ENCODE measurements at regions not wholly inside any gene's neighbourhood (a gene's known extent, or its start where the extent isn't known, plus 50 kb on each side); places are given as distances from the start of the nearest gene placed in this dataset.

GRCh38 chr2:12363569-12363968, 353.2 kb upstream of the TRIB2 start:
- no peak overlapping the region for H3K4me3 ChIP-seq (ENCODE audit: low read depth in 1 of 2, low read length in 2 of 2)
- H4K20me1 ChIP-seq (ENCODE audit: insufficient read depth, low read length), result no peaks in the 10 kb centered on the region
- no peak overlapping the region for H2AFZ ChIP-seq (ENCODE audit: low read depth, low read length)
- no peaks in the 10 kb centered on the region for H3K79me2 ChIP-seq (ENCODE audit: insufficient read depth, low read length)
- H3K9me3 ChIP-seq (ENCODE audit: insufficient read depth, low read length, severe bottlenecking), result peaks cover 3% of the 10 kb centered on the region
- TF ChIP-seq EZH2 (IDR thresholded peaks at IDR 0.05; ENCODE audit: borderline replicate concordance, low read depth, low read length, severe bottlenecking), result no peak
- TF ChIP-seq, protein P1, sequence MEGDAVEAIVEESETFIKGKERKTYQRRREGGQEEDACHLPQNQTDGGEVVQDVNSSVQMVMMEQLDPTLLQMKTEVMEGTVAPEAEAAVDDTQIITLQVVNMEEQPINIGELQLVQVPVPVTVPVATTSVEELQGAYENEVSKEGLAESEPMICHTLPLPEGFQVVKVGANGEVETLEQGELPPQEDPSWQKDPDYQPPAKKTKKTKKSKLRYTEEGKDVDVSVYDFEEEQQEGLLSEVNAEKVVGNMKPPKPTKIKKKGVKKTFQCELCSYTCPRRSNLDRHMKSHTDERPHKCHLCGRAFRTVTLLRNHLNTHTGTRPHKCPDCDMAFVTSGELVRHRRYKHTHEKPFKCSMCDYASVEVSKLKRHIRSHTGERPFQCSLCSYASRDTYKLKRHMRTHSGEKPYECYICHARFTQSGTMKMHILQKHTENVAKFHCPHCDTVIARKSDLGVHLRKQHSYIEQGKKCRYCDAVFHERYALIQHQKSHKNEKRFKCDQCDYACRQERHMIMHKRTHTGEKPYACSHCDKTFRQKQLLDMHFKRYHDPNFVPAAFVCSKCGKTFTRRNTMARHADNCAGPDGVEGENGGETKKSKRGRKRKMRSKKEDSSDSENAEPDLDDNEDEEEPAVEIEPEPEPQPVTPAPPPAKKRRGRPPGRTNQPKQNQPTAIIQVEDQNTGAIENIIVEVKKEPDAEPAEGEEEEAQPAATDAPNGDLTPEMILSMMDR (IDR thresholded peaks at IDR 0.05; ENCODE audit: borderline replicate concordance, extremely low read depth, low read length, poor library complexity, severe bottlenecking), result no peak
- H3K9ac ChIP-seq (ENCODE audit: low read depth, low read length), result no peak overlapping the region
- no peaks in the 10 kb centered on the region for H3K27me3 ChIP-seq (ENCODE audit: insufficient read depth, low read length, poor library complexity)
- H3K27ac ChIP-seq (ENCODE audit: low read length), result no peak overlapping the region
- ATAC-seq (ENCODE audit: insufficient read depth, low read depth), result no peak
- no peaks in the 10 kb centered on the region for H3K36me3 ChIP-seq (ENCODE audit: insufficient read depth, low read length)
- no peak overlapping the region for H3K4me2 ChIP-seq (ENCODE audit: insufficient read depth, low read length)
- H3K4me1 ChIP-seq (ENCODE audit: insufficient read depth, low read length), result no peaks in the 10 kb centered on the region
- no peak for DNase-seq

DNA sequence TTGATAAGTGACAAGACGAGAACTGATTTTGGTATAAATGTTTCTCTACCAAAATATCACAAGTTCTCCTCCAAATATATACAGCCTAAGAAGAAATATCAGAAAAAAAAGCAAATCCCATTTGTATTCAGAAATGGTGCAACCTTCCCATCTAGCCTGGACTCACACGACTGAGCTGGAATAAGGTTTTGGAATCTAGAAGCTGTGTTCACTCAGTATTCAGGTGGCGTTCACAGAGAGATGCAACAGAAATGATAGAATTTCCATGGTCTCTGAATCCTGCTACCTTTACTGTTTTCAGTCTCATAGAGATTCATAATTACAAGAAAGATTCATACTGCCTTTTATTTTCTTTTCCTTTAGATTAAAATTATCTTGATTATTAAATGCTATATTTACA, 347.2 kb upstream of the TRIB2 start:
- H3K4me1 ChIP-seq (ENCODE audit: insufficient read depth, low read length), result no peaks in the 10 kb centered on the region
- TF ChIP-seq, protein P1 (IDR thresholded peaks at IDR 0.05; ENCODE audit: borderline replicate concordance, extremely low read depth, low read length, poor library complexity, severe bottlenecking), result no peak
- TF ChIP-seq EZH2 (IDR thresholded peaks at IDR 0.05; ENCODE audit: borderline replicate concordance, low read depth, low read length, severe bottlenecking), result no peak
- no peak overlapping the region for H3K9ac ChIP-seq (ENCODE audit: low read depth, low read length)
- peaks cover 3% of the 10 kb centered on the region for H3K9me3 ChIP-seq (ENCODE audit: insufficient read depth, low read length, severe bottlenecking)
- H3K4me3 ChIP-seq (ENCODE audit: low read depth in 1 of 2, low read length in 2 of 2), result no peak overlapping the region
- no peak for DNase-seq
- H3K27me3 ChIP-seq (ENCODE audit: insufficient read depth, low read length, poor library complexity), result no peaks in the 10 kb centered on the region
- ATAC-seq (ENCODE audit: insufficient read depth, low read depth), result no peak
- H3K27ac ChIP-seq (ENCODE audit: low read length), result no peak overlapping the region
- H3K36me3 ChIP-seq (ENCODE audit: insufficient read depth, low read length), result no peaks in the 10 kb centered on the region
- H4K20me1 ChIP-seq (ENCODE audit: insufficient read depth, low read length), result no peaks in the 10 kb centered on the region
- H2AFZ ChIP-seq (ENCODE audit: low read depth, low read length), result no peak overlapping the region
- no peak overlapping the region for H3K4me2 ChIP-seq (ENCODE audit: insufficient read depth, low read length)
- H3K79me2 ChIP-seq (ENCODE audit: insufficient read depth, low read length), result no peaks in the 10 kb centered on the region

- no peak for TF ChIP-seq EZH2 (IDR thresholded peaks at IDR 0.05; ENCODE audit: borderline replicate concordance, low read depth, low read length, severe bottlenecking)
- TF ChIP-seq, protein P1 (IDR thresholded peaks at IDR 0.05; ENCODE audit: borderline replicate concordance, extremely low read depth, low read length, poor library complexity, severe bottlenecking), result no peak
- no peaks in the 10 kb centered on the region for H3K4me1 ChIP-seq (ENCODE audit: insufficient read depth, low read length)
- no peaks in the 10 kb centered on the region for H3K79me2 ChIP-seq (ENCODE audit: insufficient read depth, low read length)
- H4K20me1 ChIP-seq (ENCODE audit: insufficient read depth, low read length), result no peaks in the 10 kb centered on the region
- H3K9ac ChIP-seq (ENCODE audit: low read depth, low read length), result no peak overlapping the region
- peak; percentile 62; the same call in 2 of the 3 replicates for ATAC-seq (ENCODE audit: insufficient read depth, low read depth)
- no peaks in the 10 kb centered on the region for H3K9me3 ChIP-seq (ENCODE audit: insufficient read depth, low read length, severe bottlenecking)
- H3K4me2 ChIP-seq (ENCODE audit: insufficient read depth, low read length), result 0 out of 2 replicates have a peak overlapping the region, but pooled peaks have one; percentile 4
- no peak overlapping the region for H3K4me3 ChIP-seq (ENCODE audit: low read depth in 1 of 2, low read length in 2 of 2)
- H3K27ac ChIP-seq (ENCODE audit: low read length), result no peak overlapping the region
- H2AFZ ChIP-seq (ENCODE audit: low read depth, low read length), result peak overlapping the region; percentile 49
- DNase-seq, result no peak
- no peaks in the 10 kb centered on the region for H3K27me3 ChIP-seq (ENCODE audit: insufficient read depth, low read length, poor library complexity)
- no peaks in the 10 kb centered on the region for H3K36me3 ChIP-seq (ENCODE audit: insufficient read depth, low read length)
These were observed 340.7 kb upstream of the TRIB2 start for GRCh38 chr2:12376025-12376424.

DNA sequence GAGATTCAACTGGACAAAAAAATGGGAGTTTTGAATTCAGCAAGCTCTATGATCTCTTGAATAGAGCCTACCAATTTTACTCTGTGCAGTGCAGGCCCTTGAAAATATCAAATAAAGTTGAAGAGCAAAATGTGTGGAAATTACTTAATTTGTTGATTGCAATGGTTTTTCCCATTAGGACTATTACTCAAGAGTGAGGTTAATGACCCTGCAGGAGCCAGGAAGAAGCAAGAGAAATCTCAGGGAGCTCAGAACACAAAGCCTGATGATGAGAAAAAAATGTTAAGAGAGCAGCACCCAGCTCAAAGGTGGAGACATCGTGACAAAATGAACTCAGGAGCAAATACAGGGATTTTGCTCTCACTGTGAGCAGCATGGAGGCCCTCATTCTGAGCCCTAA, 337.6 kb upstream of the TRIB2 start:
- Histone ChIP-seq H2AFZ (ENCODE audit: low read depth, low read length) (no peak overlapping the region), H3K4me1 (ENCODE audit: insufficient read depth, low read length) (no peaks in the 10 kb centered on the region), H3K27me3 (ENCODE audit: insufficient read depth, low read length, poor library complexity) (no peaks in the 10 kb centered on the region), H4K20me1 (ENCODE audit: insufficient read depth, low read length) (no peaks in the 10 kb centered on the region), H3K4me2 (ENCODE audit: insufficient read depth, low read length) (no peak overlapping the region), H3K9me3 (ENCODE audit: insufficient read depth, low read length, severe bottlenecking) (no peaks in the 10 kb centered on the region), H3K36me3 (ENCODE audit: insufficient read depth, low read length) (no peaks in the 10 kb centered on the region), H3K9ac (ENCODE audit: low read depth, low read length) (no peak overlapping the region), H3K79me2 (ENCODE audit: insufficient read depth, low read length) (no peaks in the 10 kb centered on the region), H3K4me3 (ENCODE audit: low read depth in 1 of 2, low read length in 2 of 2) (no peak overlapping the region), H3K27ac (ENCODE audit: low read length) (no peak overlapping the region)
- ATAC-seq (ENCODE audit: insufficient read depth, low read depth), result no peak
- DNase-seq, result no peak
- TF ChIP-seq EZH2 (IDR thresholded peaks at IDR 0.05; ENCODE audit: borderline replicate concordance, low read depth, low read length, severe bottlenecking), result no peak
- TF ChIP-seq, protein P1 (IDR thresholded peaks at IDR 0.05; ENCODE audit: borderline replicate concordance, extremely low read depth, low read length, poor library complexity, severe bottlenecking), result no peak
